Fibroblast of the conjunctiva (primary cell): ENCODE measurements at regions not wholly inside any gene's neighbourhood (a gene's known extent, or its start where the extent isn't known, plus 50 kb on each side); places are given as distances from the start of the nearest gene placed in this dataset.

Experiments
- DNase-seq: peaks from one replicate; pipeline ENCODE4 v3.0.0-alpha.2; 2010; ENCODE audit warnings: low read depth

- DNase-seq = no peak
Observed at GRCh38 chr19:32208060-32208459, 137.3 kb upstream of the ZNF507 start.

GRCh38 chr19:32219392-32219791 is 126.0 kb upstream of the ZNF507 start:
- no peak for DNase-seq

GRCh38 chr19:32219881-32220472 is 125.4 kb upstream of the ZNF507 start:
- DNase-seq = no peak

GRCh38 chr19:32220951-32221350 is 124.5 kb upstream of the ZNF507 start:
- no peak for DNase-seq

- DNase-seq = no peak
Observed at GRCh38 chr19:32222556-32222955, 122.9 kb upstream of the ZNF507 start.

GRCh38 chr19:32223106-32223505 is 122.3 kb upstream of the ZNF507 start:
- no peak for DNase-seq

GRCh38 chr19:32223595-32224370 is 121.6 kb upstream of the ZNF507 start:
- DNase-seq = no peak

GRCh38 chr19:32224371-32225244 is 120.8 kb upstream of the ZNF507 start:
- peak; percentile 2 for DNase-seq

- no peak for DNase-seq
Observed at GRCh38 chr19:32227561-32228165, 117.7 kb upstream of the ZNF507 start.

- DNase-seq = no peak
Observed at GRCh38 chr19:32230441-32230840, 115.0 kb upstream of the ZNF507 start.

- DNase-seq = no peak
Observed at GRCh38 chr19:32231020-32231419, 114.4 kb upstream of the ZNF507 start.

- DNase-seq = no peak
Observed at GRCh38 chr19:32231691-32232090, 113.7 kb upstream of the ZNF507 start.

- no peak for DNase-seq
Observed at GRCh38 chr19:32232449-32232848, 113.0 kb upstream of the ZNF507 start.

- no peak for DNase-seq
Observed at GRCh38 chr19:32233091-32233490, 112.3 kb upstream of the ZNF507 start.

GRCh38 chr19:32233885-32234284 is 111.5 kb upstream of the ZNF507 start:
- no peak for DNase-seq

- DNase-seq = no peak
Observed at GRCh38 chr19:32234663-32235217, 110.7 kb upstream of the ZNF507 start.

- no peak for DNase-seq
Observed at GRCh38 chr19:32238076-32238475, 107.3 kb upstream of the ZNF507 start.

GRCh38 chr19:32240316-32240715 is 105.1 kb upstream of the ZNF507 start:
- no peak for DNase-seq

- DNase-seq = no peak
Observed at GRCh38 chr19:32241306-32241705, 104.1 kb upstream of the ZNF507 start.

GRCh38 chr19:32241932-32242710 is 103.3 kb upstream of the ZNF507 start:
- DNase-seq = no peak

GRCh38 chr19:32246006-32246405 is 99.4 kb upstream of the ZNF507 start:
- no peak for DNase-seq
